Psoas muscle (tissue), 7 donors: ENCODE measurements at regions not wholly inside any gene's neighbourhood (a gene's known extent, or its start where the extent isn't known, plus 50 kb on each side); places are given as distances from the start of the nearest gene placed in this dataset.

Experiments
- ATAC-seq, 4 donors: fragments of 200-7000 bp; cut with Tn5 transposase; one replicate each; pipeline ENCODE4 v1.9.1; 2020; ENCODE audit warnings: moderate library complexity in 3 of 4, mild to moderate bottlenecking in 2 of 4
- DNase-seq, 2 donors: peaks; one replicate each; pipeline ENCODE4 v3.0.0-alpha.2; 2020
- H3K27ac ChIP-seq: fragments of 200-600 bp; one replicate; pipeline ENCODE4 v1.8.0; 2022
- H3K27me3 ChIP-seq, 3 donors: fragments of 200-600 bp in 1 of 3; one replicate each; pipeline versions ENCODE4 v1.6.1 to v1.8.0; 2013 to 2022; ENCODE audit warnings: low read length in 2 of 3, mild to moderate bottlenecking in 2 of 3, moderate library complexity in 1 of 3; ENCODE audit not compliant: insufficient read depth in 3 of 3
- H3K36me3 ChIP-seq, 2 donors: fragments of 200-600 bp in 1 of 2; one replicate each; pipeline versions ENCODE4 v1.6.1 to v1.8.0; 2013 to 2022; ENCODE audit warnings: low read depth in 1 of 2, mild to moderate bottlenecking in 1 of 2, moderate library complexity in 1 of 2; ENCODE audit not compliant: insufficient read depth in 1 of 2
- H3K4me1 ChIP-seq: fragments of 200-600 bp; one replicate; pipeline ENCODE4 v1.8.0; 2022
- H3K4me3 ChIP-seq: fragments of 200-600 bp; one replicate; pipeline ENCODE4 v1.8.0; 2022; ENCODE audit warnings: mild to moderate bottlenecking
- H3K9me3 ChIP-seq: fragments of 200-600 bp; one replicate; pipeline ENCODE4 v1.8.0; 2022
- CTCF ChIP-seq: fragments of 200-600 bp; IDR thresholded peaks from one replicate; pipeline ENCODE4 v1.8.0; 2022; ENCODE audit warnings: antibody characterized with exemption
- WGBS, 3 donors: extraction: QIAGEN DNeasy Blood & Tissue Kit; methylation state at CpG; one replicate each; pipeline versions ENCODE4 v1.1.6 to v1.1.7; 2013; 5-methylcytosine and 5-hydroxymethylcytosine counted together
- intact Hi-C, 2 donors: fragments of 100-400 bp; cut with DNase I; formaldehyde crosslinking; loops; one replicate each; pipeline versions ENCODE4 v1.11.0 to v1.14.2; 2022
- donor health status: healthy with polysubstance abuse.
- donor health status: DM: no; HTN: no; CAD: no; lungs with moderate emphysema.
- donor health status: Bipolar disorder and iron deficiency.
- donor health status: healthy.
- donor health status: DM: yes; HTN: yes; CAD: no.
- donor health status: DM: no; HTN: no; CAD: no.
- donor health status: DM: yes; HTN: yes; CAD: no.

GRCh38 chr3:89808680-89809197, 701.3 kb downstream of the EPHA3 start:
- H3K4me1 ChIP-seq: no peaks in the 10 kb centered on the region
- H3K4me3 ChIP-seq: no peak overlapping the region
- H3K36me3 ChIP-seq: no peaks in the 10 kb centered on the region
- no peaks in the 10 kb centered on the region for H3K27me3 ChIP-seq
- no peak for ATAC-seq
- no peak for DNase-seq
- intact Hi-C loops: no loop called here
- no peaks in the 10 kb centered on the region for H3K9me3 ChIP-seq
- TF ChIP-seq CTCF: no peak
- no peak overlapping the region for H3K27ac ChIP-seq

- Histone ChIP-seq H3K36me3 (no peaks in the 10 kb centered on the region), H3K9me3 (no peaks in the 10 kb centered on the region), H3K4me3 (no peak overlapping the region), H3K27me3 (no peaks in the 10 kb centered on the region), H3K4me1 (no peaks in the 10 kb centered on the region), H3K27ac (no peak overlapping the region)
- no peak for TF ChIP-seq CTCF
- ATAC-seq: no peak
- WGBS, 3 donors: 84 to 96% (median 93%) methylated on average over 1 of the region's 1 CpG
- intact Hi-C loops: no loop called here
- DNase-seq: no peak
Observed at GRCh38 chr3:89813500-89813899, 706.1 kb downstream of the EPHA3 start.

DNA sequence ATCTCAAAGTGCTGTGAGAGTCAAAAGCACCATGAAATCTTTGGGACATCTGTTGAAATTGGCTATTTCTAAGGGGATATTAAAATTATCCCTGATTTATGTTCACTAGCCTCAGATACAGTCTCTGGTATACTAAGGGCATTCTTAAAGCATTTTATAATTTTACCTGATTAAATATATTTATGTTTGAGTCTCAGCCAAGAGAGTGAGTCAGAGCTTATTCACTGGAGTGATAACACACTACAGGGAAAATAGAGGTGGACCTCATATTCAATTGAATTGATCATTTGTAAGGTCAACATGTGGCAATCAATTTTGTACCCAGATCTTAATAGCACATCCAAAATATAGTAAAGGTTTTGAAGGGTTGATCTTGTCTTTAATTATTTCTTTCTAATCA, 733.6 kb downstream of the EPHA3 start:
- Histone ChIP-seq H3K4me3 (no peak overlapping the region), H3K27me3 (no peaks in the 10 kb centered on the region), H3K9me3 (peaks cover 4% of the 10 kb centered on the region), H3K4me1 (no peaks in the 10 kb centered on the region), H3K36me3 (no peaks in the 10 kb centered on the region), H3K27ac (no peak overlapping the region)
- intact Hi-C loops: no loop called here
- DNase-seq (no peak), ATAC-seq (no peak)
- TF ChIP-seq CTCF: no peak

GRCh38 chr3:89845053-89845452, 737.6 kb downstream of the EPHA3 start:
- WGBS, 3 donors: 68 to 72% (median 69%) methylated on average over 1 of the region's 1 CpG
- no peak for TF ChIP-seq CTCF
- Histone ChIP-seq H3K36me3 (no peaks in the 10 kb centered on the region), H3K27ac (no peak overlapping the region), H3K4me1 (no peaks in the 10 kb centered on the region), H3K9me3 (no peaks in the 10 kb centered on the region), H3K27me3 (no peaks in the 10 kb centered on the region), H3K4me3 (no peak overlapping the region)
- no peak for ATAC-seq
- intact Hi-C loops: no loop called here
- DNase-seq: no peak

- no peak for TF ChIP-seq CTCF
- no peaks in the 10 kb centered on the region for H3K36me3 ChIP-seq
- no peaks in the 10 kb centered on the region for H3K9me3 ChIP-seq
- no peak overlapping the region for H3K4me3 ChIP-seq
- intact Hi-C loops: no loop called here
- WGBS, 3 donors: 55 to 73% (median 65%) methylated on average over 1 of the region's 1 CpG
- DNase-seq (no peak), ATAC-seq (no peak)
- no peak overlapping the region for H3K27ac ChIP-seq
- no peaks in the 10 kb centered on the region for H3K4me1 ChIP-seq
- no peaks in the 10 kb centered on the region for H3K27me3 ChIP-seq
Observed at GRCh38 chr3:89847955-89848354, 740.5 kb downstream of the EPHA3 start.
